ENCODE measurements at regions not wholly inside any gene's neighbourhood (a gene's known extent, or its start where the extent isn't known, plus 50 kb on each side); places are given as distances from the start of the nearest gene placed in this dataset.
"Not testable (repeated sequence)": the region's sequence is repeated elsewhere in the genome, so short reads cannot be mapped to it uniquely, and the experiment has no call there.

- no peak for DNase-seq (ENCODE audit: low read depth in 2 of 2)
Observed at GRCh38 chr15:23850666-23851065, 163.6 kb upstream of the NDN start.

DNA sequence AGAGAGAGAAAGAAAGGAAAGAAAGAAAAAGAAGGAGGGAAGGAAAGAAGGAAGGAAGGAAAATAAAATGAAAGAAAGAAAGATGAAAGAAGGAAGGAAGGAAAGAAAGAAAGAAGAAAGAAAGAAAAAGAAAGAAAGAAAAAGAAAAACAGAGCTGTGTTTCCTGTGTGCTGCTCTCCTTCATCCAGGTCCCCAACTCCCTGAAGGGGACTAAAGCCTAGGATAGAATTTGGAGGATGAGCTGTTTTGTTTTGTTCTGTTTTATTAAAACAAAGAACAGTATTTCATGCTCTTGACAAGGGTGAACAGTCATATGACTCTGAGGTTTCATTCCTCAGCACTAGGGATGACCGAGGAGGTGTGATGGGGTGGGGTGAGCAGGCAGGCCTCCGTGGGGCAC, 164.8 kb upstream of the NDN start:
- DNase-seq (ENCODE audit: low read depth in 2 of 2), result no peak

DNA sequence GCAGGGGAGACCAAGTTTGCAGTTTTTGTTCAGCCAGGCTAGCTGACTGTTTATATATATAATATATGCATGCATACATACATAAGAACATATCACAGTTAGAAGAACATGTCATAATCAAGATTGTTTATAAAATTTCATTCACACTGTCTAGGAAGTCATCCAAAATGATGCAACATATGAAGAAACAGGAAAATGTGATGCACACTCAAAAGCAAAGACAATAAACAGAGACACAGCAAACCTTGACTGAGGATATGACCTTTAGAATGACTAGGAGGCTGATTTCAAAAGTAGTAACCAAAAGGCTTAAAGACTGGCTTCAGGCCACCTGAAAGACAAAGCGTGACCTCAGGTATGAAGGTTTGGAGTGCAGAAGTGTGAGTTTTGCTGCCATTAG, 166.2 kb upstream of the NDN start:
- no peak for DNase-seq (ENCODE audit: low read depth in 2 of 2)

GRCh38 chr15:23854203-23854911, 167.3 kb upstream of the NDN start:
- DNase-seq (ENCODE audit: low read depth in 2 of 2), result no peak

GRCh38 chr15:23854912-23855659, 168.0 kb upstream of the NDN start:
- DNase-seq (ENCODE audit: low read depth in 2 of 2), result no peak

DNA sequence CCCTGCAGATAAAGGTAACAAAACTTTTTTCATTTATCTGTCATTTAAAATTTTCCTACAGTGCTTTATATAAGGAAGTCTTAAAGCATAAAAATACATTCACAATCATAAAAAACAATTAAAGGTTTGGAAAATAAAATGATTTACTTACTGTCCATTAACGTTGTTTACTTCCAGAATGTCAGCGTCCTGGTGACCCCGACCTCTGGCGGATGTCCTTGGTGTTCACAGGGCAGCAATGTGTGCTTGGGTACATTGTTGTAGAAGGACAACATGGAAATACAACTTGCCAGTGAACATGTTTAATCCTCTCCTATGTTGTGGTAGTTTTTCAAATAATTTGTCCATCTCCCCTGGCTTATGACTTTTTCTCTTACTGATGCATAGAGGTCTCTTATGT, 168.8 kb upstream of the NDN start:
- no peak for DNase-seq (ENCODE audit: low read depth in 2 of 2)

GRCh38 chr15:23857028-23857641, 170.0 kb upstream of the NDN start:
- peak; percentile 2 for DNase-seq (ENCODE audit: low read depth in 2 of 2)

DNA sequence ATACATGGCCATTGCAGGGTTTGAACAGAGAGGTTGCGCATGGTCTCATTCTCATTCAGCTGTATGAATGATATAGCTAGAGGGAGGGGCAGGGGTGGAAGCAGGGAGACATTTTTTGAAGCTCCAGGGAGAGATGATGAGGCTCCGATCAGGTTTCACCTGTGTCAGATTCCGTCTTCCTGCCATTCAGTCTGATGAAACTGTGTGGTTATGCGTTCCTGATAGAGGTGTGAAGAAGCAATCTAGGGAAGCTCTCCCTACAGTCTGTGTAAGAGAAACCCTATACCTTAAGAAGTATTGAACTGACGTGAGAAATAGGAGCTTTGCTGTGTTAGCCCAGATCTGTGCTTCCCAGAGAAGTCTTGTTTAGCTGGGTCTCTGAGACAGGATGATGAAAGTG, 171.9 kb upstream of the NDN start:
- no peak for DNase-seq (ENCODE audit: low read depth in 2 of 2)

GRCh38 chr15:23860290-23861245, 173.5 kb upstream of the NDN start:
- DNase-seq (ENCODE audit: low read depth in 2 of 2), result no peak

GRCh38 chr15:23866832-23867231, 179.7 kb upstream of the NDN start:
- DNase-seq (ENCODE audit: low read depth in 2 of 2), result no peak

GRCh38 chr15:23869396-23869795, 182.3 kb upstream of the NDN start:
- DNase-seq (ENCODE audit: low read depth in 2 of 2), result no peak

DNA sequence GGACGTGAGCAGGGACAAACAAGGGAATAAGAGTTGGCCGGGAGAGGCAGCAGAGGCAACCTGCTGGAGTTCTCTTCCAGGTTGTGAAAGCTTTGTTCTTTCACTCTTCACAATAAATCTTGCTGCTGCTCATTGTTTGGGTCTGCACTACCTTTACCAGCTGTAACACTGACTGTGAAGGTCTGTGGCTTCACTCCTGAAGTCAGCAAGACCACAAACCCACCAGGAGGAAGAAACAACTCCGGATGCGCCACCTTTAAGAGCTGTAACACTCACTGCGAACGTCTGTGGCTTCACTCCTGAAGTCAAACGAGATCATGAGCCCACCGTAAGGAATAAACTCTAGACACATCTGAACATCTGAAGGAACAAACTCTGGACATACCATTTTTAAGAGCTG, 186.5 kb upstream of the NDN start:
- not testable (repeated sequence) for DNase-seq (ENCODE audit: low read depth in 2 of 2)

DNA sequence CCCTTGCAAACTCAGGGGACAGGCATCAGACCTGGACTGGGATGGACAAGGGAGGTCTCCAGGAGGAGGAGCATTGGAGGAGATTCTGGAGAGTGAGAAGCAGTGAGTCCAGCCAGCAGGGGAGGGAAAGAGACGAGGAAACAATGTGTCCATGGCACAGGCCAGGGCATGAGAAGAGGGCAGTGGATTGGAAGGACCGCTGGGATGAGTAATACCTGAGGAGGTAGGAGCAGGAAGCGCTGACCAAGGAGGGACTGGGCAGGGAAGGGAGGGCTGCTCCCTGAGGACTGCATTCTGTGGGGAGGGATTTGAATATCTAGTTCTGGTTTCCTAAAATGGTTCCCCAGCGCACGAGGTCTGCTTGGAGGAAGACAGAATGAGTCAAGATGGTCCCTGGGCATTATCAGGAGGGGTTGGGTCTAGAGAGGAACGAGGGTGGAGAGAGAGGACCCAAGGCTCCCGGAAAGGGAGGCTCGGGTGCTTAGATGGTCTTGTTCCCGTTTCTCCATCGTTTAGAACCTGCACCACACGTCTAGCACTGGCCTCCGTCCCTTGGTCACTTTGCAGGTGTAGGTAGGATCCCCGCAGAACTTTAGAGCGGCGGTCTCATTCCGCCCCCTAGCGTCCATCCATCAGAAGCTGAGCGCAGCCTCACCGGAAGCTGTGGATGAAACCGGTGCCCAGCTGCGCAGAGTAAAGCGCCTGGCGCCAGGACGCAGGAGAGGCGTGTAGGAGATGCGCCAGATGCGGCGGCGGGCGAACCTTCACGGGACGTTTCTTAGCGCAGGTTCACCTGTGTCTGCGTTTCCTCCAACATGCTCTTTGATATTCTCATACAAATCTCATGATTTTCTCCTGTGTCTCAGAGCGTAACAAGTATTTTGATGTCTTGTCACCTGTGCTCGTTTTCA, 190.7 kb upstream of the NDN start:
- peak; percentile 14 to 36 for DNase-seq (ENCODE audit: low read depth in 2 of 2)

- no peak for DNase-seq (ENCODE audit: low read depth in 2 of 2)
Observed at GRCh38 chr15:23881291-23881690, 194.2 kb upstream of the NDN start.

DNA sequence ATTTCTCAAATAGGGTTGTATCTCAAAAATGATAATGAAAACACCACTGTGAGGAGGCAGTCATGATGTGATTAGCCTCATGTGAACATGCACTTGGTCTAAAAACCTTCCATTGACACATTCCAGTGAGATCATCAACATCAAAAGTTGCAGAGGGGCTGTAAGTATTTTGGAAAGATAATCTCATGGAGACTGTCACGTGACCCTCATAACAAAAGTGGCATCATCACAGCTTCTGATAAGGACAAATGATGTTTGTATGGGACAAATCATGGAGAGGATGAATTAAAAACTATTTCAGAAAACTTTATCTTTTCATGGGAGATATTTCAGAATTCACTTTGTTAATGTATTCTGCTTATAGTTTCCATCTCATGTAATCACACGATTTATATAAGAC, 203.1 kb upstream of the NDN start:
- no peak for DNase-seq (ENCODE audit: low read depth in 2 of 2)

DNA sequence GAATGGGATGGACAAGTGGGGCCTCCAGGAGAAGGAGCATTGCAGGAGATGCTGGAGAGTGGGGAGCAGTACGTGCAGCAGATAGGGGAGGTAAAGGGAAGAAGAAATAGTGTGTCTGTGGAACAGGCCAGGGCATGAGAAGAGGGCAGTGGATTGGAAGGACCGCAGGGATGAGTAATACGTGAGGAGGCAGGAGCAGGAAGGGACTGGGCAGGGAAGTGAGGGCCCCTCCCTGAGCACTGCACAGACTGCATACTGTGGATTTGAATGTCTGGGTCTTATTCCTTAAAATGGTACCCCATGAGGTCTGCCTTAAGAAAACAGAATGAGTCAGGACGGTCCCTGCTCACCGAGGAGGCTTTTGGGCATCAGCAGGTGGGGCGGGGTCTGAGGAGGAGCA, 210.0 kb upstream of the NDN start:
- no peak for DNase-seq (ENCODE audit: low read depth in 2 of 2)

DNA sequence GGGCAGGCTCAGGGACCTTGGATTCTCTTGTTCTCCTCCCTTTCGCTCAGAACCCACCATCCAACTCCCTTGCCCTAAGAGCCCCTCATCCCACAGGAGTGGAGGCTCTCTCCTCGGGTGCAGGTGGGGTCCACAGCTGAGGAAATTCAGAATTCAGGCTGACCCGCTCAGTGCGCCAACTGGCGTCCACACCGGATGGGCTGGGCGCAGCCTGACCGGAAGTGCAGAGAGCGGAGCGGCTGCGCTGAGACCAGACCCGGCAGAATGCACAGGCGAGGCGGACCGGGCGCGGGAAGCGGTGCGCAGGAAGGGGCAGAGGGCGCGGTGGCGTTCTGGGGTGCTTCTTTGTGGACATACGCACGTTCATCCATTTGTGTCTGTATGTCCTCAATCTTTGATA, 210.4 kb upstream of the NDN start:
- DNase-seq (ENCODE audit: low read depth in 2 of 2), result no peak

DNA sequence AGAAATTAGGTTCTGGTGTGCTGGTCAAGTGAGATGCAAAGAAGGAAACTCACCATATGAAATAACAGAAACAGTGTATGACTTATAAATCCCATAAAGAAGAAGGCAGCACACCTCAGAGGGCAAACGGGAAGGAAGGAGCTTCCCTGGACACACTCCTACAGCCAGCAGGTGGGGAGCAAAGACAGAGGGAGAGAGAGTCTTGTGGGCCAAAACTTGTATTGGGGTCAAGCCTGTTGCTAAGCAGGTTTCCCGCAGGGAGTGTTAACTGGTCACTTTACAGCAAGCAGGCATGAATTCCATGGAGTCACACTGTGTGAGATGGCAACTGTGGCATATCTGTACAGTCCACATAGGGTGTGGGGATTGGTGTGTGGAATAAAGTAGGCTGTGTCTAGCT, 222.9 kb upstream of the NDN start:
- DNase-seq (ENCODE audit: low read depth in 2 of 2), result no peak

GRCh38 chr15:23912191-23912590, 225.1 kb upstream of the NDN start:
- no peak for DNase-seq (ENCODE audit: low read depth in 2 of 2)

DNA sequence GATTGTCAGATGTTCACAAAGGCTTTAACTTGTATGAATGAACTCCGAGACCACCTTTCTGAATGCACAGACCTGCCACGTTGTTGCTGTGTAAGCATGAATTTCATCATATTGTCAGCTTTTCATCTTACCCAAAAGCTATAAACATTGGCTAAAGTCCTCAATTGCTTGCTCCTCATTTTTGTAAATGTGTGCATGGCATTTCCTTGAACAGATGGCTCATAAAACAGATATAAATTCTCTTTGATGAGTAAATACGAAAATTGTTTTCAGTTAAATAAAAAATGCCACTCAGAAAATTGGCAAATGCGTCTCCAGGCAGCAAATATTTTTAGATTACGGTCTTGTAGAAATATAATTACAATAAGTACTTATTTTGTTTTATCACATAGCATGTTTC, 226.0 kb upstream of the NDN start:
- no peak for DNase-seq (ENCODE audit: low read depth in 2 of 2)

DNA sequence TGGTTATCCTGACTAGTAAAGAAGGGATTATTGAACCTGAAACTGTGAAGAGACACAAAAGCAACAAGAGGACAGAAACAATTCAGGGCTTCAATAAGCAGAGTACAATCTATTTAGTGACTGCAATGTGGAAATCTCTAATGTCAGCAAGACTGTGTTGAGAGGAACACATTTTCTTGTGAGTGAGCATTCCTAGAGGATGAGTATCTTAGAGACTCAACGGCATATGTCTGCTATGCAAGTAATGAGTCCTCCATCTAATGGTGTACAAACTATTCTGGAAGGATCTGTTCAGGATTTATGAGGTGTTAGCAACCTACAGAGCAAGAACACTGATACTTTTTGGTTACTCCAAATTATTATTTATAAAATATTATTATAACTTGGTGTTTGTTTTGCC, 226.5 kb upstream of the NDN start:
- no peak for DNase-seq (ENCODE audit: low read depth in 2 of 2)
